ENCODE measurements at regions not wholly inside any gene's neighbourhood (a gene's known extent, or its start where the extent isn't known, plus 50 kb on each side); places are given as distances from the start of the nearest gene placed in this dataset.

DNA sequence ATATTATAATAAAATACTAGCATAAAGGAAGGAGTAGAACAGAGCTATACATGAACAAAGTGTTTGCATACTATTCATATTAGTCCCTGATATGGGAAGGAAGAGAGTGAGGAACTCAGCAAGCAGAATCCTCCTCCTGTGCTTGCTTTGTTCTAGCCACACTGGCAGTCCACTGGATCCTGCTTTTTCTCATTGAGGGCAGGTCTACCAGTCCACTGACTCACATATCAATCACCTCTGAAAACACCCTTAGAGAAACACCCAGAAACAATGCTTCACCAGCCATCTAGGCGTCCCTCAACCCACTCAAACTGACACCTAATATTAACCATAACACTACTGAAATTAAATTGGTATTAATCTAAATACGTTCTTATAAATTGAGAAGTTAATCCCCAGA lies 1861.7 kb upstream of the SEL1L start:
- H3K27me3 ChIP-seq: no peaks in the 10 kb centered on the region
- no peaks in the 10 kb centered on the region for H3K9me3 ChIP-seq
- no peaks in the 10 kb centered on the region for H3K4me1 ChIP-seq
- TF ChIP-seq POLR2A (IDR thresholded peaks at IDR 0.05): no peak
- H3K4me3 ChIP-seq: no peak overlapping the region
- ATAC-seq (ENCODE audit: low FRiP score in 2 of 2): no peak
- no peak for DNase-seq
- 78 to 80% methylated on average over 2 of the region's 2 CpGs for WGBS, 2 donors
- H3K27ac ChIP-seq: no peak overlapping the region
- H3K36me3 ChIP-seq: no peaks in the 10 kb centered on the region

DNA sequence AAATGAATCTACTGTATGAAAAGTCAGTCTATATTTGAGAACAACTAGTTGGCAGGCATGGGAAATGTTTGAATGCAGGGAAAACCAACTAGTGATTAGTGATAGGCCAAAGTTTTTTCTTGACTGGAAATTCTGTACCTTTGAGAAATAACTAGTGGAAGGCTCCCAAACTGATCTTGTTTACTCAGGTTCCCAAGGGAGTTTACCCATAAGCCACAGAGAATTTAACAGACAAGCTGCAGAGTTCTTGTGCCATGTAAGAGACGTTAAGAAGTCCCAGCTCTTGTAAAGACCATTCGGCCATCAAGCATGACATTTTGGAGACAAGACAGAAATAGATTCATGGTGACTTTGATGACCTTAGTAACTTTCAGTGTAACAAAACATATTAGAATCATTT lies 1882.8 kb upstream of the SEL1L start:
- Histone ChIP-seq H3K36me3 (no peaks in the 10 kb centered on the region), H3K27me3 (no peaks in the 10 kb centered on the region), H3K27ac (no peak overlapping the region), H3K4me3 (no peak overlapping the region), H3K9me3 (no peaks in the 10 kb centered on the region), H3K4me1 (peaks cover 0 to 6% (median 0%) of the 10 kb centered on the region in 4 donors)
- TF ChIP-seq POLR2A (IDR thresholded peaks at IDR 0.05) (no peak), EP300 (IDR thresholded peaks at IDR 0.05) (no peak), POLR2AphosphoS5 (IDR thresholded peaks at IDR 0.05) (no peak)
- TF ChIP-seq, protein P1, sequence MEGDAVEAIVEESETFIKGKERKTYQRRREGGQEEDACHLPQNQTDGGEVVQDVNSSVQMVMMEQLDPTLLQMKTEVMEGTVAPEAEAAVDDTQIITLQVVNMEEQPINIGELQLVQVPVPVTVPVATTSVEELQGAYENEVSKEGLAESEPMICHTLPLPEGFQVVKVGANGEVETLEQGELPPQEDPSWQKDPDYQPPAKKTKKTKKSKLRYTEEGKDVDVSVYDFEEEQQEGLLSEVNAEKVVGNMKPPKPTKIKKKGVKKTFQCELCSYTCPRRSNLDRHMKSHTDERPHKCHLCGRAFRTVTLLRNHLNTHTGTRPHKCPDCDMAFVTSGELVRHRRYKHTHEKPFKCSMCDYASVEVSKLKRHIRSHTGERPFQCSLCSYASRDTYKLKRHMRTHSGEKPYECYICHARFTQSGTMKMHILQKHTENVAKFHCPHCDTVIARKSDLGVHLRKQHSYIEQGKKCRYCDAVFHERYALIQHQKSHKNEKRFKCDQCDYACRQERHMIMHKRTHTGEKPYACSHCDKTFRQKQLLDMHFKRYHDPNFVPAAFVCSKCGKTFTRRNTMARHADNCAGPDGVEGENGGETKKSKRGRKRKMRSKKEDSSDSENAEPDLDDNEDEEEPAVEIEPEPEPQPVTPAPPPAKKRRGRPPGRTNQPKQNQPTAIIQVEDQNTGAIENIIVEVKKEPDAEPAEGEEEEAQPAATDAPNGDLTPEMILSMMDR (IDR thresholded peaks at IDR 0.05): no peak
- DNase-seq (no peak), ATAC-seq (ENCODE audit: low FRiP score in 2 of 2) (no peak)
- WGBS, 2 donors: 60 to 74% methylated on average over 2 of the region's 2 CpGs

DNA sequence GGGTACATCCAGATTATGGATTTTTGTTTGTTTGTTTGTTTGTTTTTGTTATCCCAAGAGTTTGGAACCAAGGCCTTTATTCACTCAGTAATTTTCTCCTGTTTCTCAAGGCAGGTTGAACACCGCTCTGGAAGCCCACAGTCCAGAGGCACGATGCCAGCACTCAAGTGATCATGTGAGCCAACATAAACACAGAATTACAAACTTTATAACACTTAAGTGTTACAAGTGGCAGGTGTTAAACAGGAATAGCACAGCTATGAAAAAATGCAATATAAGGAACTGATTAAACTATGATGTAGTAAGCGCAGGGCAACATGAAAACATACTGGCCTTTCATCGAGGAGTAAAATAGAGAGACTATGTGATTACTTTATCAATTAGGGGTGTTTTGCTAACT lies 1885.8 kb upstream of the SEL1L start:
- no peaks in the 10 kb centered on the region for H3K27me3 ChIP-seq
- ATAC-seq (ENCODE audit: low FRiP score in 2 of 2) (peak; percentile 38 to 49), DNase-seq (peak in 1 of 2 donors; percentile 80)
- no peaks in the 10 kb centered on the region for H3K36me3 ChIP-seq
- H3K9me3 ChIP-seq: no peaks in the 10 kb centered on the region
- no peak overlapping the region for H3K27ac ChIP-seq
- WGBS, 2 donors: 61 to 63% methylated on average over 4 of the region's 4 CpGs
- no peak overlapping the region for H3K4me3 ChIP-seq
- TF ChIP-seq EP300 (IDR thresholded peaks at IDR 0.05): peak in 1 of 4 donors; percentile 21
- no peak for TF ChIP-seq POLR2A (IDR thresholded peaks at IDR 0.05)
- TF ChIP-seq POLR2AphosphoS5 (IDR thresholded peaks at IDR 0.05): no peak
- H3K4me1 ChIP-seq: peaks cover 0 to 6% (median 0%) of the 10 kb centered on the region in 4 donors

DNA sequence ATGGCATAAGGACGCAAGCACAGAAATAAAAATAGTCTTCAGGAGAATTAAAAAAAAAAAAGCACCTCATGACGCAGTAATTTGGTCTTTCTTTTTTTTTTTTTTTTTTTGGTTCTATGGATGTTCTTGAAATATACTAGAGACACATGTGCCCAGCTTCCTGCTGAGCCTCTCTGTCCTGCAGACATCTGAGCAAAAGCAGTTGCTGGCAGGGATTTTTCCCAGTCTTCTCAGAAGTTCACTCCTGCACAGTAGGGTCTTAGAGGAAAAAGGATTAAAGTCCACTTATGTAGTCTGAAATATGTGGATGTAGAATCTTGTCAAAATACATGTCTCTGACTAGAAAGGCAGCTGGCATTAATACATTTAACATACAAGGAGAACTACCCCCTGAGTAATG lies 1888.1 kb upstream of the SEL1L start:
- no peaks in the 10 kb centered on the region for H3K9me3 ChIP-seq
- no peak overlapping the region for H3K4me3 ChIP-seq
- no peaks in the 10 kb centered on the region for H3K36me3 ChIP-seq

DNA sequence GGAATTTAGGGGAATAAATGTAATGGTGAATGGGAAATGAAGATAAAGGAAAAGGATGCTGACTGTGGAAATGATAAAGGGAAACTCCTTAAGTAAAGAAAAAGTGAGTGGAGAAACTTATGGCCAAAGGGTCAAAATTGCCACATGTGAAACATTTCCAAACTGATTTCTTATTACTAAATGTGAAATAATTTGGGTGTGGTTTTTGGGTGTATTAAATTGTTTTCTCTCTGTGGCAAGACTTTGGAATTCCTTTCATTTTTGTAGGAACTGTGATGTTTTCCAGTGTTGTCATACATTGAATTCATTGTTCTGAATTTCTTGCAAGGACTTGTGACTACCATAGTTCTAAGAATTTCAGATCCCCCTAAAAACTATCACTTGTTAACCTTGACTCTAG lies 1891.5 kb upstream of the SEL1L start:
- TF ChIP-seq, protein P1 (IDR thresholded peaks at IDR 0.05): no peak
- TF ChIP-seq POLR2A (IDR thresholded peaks at IDR 0.05) (no peak), POLR2AphosphoS5 (IDR thresholded peaks at IDR 0.05) (no peak), EP300 (IDR thresholded peaks at IDR 0.05) (no peak)
- no peak for ATAC-seq (ENCODE audit: low FRiP score in 2 of 2)
- no peak for DNase-seq
- Histone ChIP-seq H3K4me1 (no peaks in the 10 kb centered on the region), H3K4me3 (no peak overlapping the region), H3K9me3 (no peaks in the 10 kb centered on the region), H3K27me3 (no peaks in the 10 kb centered on the region), H3K27ac (no peak overlapping the region), H3K36me3 (no peaks in the 10 kb centered on the region)

More for the DNA sequence above, 1888.1 kb upstream of the SEL1L start:
- DNase-seq (no peak), ATAC-seq (ENCODE audit: low FRiP score in 2 of 2) (no peak)
- peaks cover 0 to 6% (median 0%) of the 10 kb centered on the region in 4 donors for H3K4me1 ChIP-seq
- no peak for TF ChIP-seq POLR2AphosphoS5 (IDR thresholded peaks at IDR 0.05)
- no peak for TF ChIP-seq EP300 (IDR thresholded peaks at IDR 0.05)
- no peak for TF ChIP-seq POLR2A (IDR thresholded peaks at IDR 0.05)
- no peak overlapping the region for H3K27ac ChIP-seq
- WGBS, 2 donors: 75 to 88% methylated on average over 2 of the region's 2 CpGs
- no peaks in the 10 kb centered on the region for H3K27me3 ChIP-seq

DNA sequence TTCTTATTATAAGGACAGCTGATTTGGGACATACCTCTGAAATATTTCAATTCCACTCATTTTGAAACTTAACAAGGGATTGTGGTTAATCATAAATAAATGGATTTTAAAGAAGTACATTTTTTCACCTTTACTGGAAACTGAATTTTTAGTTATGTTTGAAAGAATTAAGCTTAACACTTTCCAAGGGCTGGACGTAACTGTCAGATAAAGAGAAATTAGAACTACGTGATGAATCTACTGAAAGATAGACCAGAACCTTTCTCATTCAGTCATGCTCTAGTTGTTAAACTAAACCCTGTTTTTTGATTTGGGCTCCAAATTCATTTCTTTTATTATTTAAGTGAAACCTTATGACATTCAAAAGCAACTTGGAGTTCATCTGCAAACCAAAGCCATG lies 1892.1 kb upstream of the SEL1L start:
- H3K27ac ChIP-seq: no peak overlapping the region
- ATAC-seq (ENCODE audit: low FRiP score in 2 of 2) (no peak), DNase-seq (no peak)
- H3K9me3 ChIP-seq: no peaks in the 10 kb centered on the region
- no peaks in the 10 kb centered on the region for H3K4me1 ChIP-seq
- 90 to 92% methylated on average over 2 of the region's 2 CpGs for WGBS, 2 donors
- no peak overlapping the region for H3K4me3 ChIP-seq
- no peaks in the 10 kb centered on the region for H3K27me3 ChIP-seq
- TF ChIP-seq, protein P1 (IDR thresholded peaks at IDR 0.05): no peak
- no peak for TF ChIP-seq POLR2AphosphoS5 (IDR thresholded peaks at IDR 0.05)
- TF ChIP-seq POLR2A (IDR thresholded peaks at IDR 0.05): no peak
- TF ChIP-seq EP300 (IDR thresholded peaks at IDR 0.05): no peak
- no peaks in the 10 kb centered on the region for H3K36me3 ChIP-seq

Data from upper lobe of left lung (tissue), 6 donors.